Transverse colon (tissue), 4 donors: ENCODE measurements at regions not wholly inside any gene's neighbourhood (a gene's known extent, or its start where the extent isn't known, plus 50 kb on each side); places are given as distances from the start of the nearest gene placed in this dataset.

Experiments
- DNase-seq: peaks from one replicate; pipeline ENCODE4 v3.0.0-alpha.2; 2019
- H3K27ac ChIP-seq, 4 donors: fragments of 200-600 bp; sonication (generic); 2 replicates each; pipeline ENCODE4 v1.5.1; 2016 to 2018; ENCODE audit warnings: inconsistent platforms in 4 of 4
- H3K27me3 ChIP-seq: fragments of 200-600 bp; sonication (generic); 2 replicates; pipeline ENCODE4 v1.5.1; 2017; ENCODE audit warnings: inconsistent platforms
- H3K36me3 ChIP-seq, 4 donors: fragments of 200-600 bp; sonication (generic); 2 replicates each; pipeline ENCODE4 v1.5.1; 2017 to 2019; ENCODE audit warnings: inconsistent platforms in 4 of 4
- H3K4me1 ChIP-seq, 4 donors: fragments of 200-600 bp; sonication (generic); 2 replicates each; pipeline ENCODE4 v1.5.1; 2017 to 2020; ENCODE audit warnings: inconsistent platforms in 4 of 4
- H3K4me3 ChIP-seq, 4 donors: fragments of 200-600 bp; sonication (generic); 1 replicate in 1 of 4; 2 replicates in 3 of 4; pipeline versions ENCODE4 v1.5.1 to v1.6.1; 2017 to 2019; ENCODE audit warnings: inconsistent platforms in 4 of 4
- H3K9me3 ChIP-seq, 2 donors: fragments of 200-600 bp; sonication (generic); 2 replicates each; pipeline ENCODE4 v1.5.1; 2017 to 2019; ENCODE audit warnings: inconsistent platforms in 2 of 2
- CTCF ChIP-seq, 5 experiments: fragments of 200-600 bp in 3 of 5; fragments of 450-650 bp in 2 of 5; sonication (generic) in 3 of 5; IDR thresholded peaks; 1 replicate in 2 of 5; 2 replicates in 3 of 5; pipeline ENCODE4 v1.5.1; 2016 to 2017; ENCODE audit warnings: antibody characterized with exemption in 5 of 5, inconsistent platforms in 3 of 5, mild to moderate bottlenecking in 2 of 5, moderate library complexity in 1 of 5
- EP300 ChIP-seq: sonication (generic); formaldehyde crosslinking; IDR thresholded peaks from one replicate; pipeline ENCODE4 v1.6.1; 2017; ENCODE audit warnings: antibody characterized with exemption, low read depth
- POLR2A ChIP-seq: fragments of 450-650 bp; IDR thresholded peaks from one replicate; pipeline ENCODE4 v1.6.1; 2016; ENCODE audit warnings: antibody characterized with exemption, mild to moderate bottlenecking, moderate library complexity
- POLR2AphosphoS5 ChIP-seq, 3 donors: sonication (generic); formaldehyde crosslinking; IDR thresholded peaks; one replicate each; pipeline ENCODE4 v1.6.1; 2016; ENCODE audit warnings: antibody characterized with exemption in 3 of 3
- WGBS, 2 donors: methylation state at CpG; one replicate each; pipeline ENCODE4 v1.1.5; 2018; ENCODE audit warnings: low coverage in 1 of 2; 5-methylcytosine and 5-hydroxymethylcytosine counted together
- in situ Hi-C, 4 donors: fragments of 200-750 bp; cut with MboI; loops; one replicate each; pipeline versions ENCODE4 v1.15.0 to v1.15.1; 2017; ENCODE audit warnings: low sequenced_read_pairs in 3 of 4, low pct_ligation_motif_present in 1 of 4, low pct_unique_long_range_greater_than_20kb in 1 of 4
- intact Hi-C: fragments of 100-400 bp; cut with DNase I; formaldehyde crosslinking; loops from one replicate; pipeline ENCODE4 v1.15.1; 2023; ENCODE audit warnings: low total_unique reads

GRCh38 chr7:22060197-22060596 is 114.5 kb upstream of the CDCA7L start:
- 70 to 80% methylated on average over 1 of the region's 1 CpG for WGBS, 2 donors
- in situ Hi-C loops (no loop called here), intact Hi-C loops (no loop called here)
- Histone ChIP-seq H3K27me3 (no peaks in the 10 kb centered on the region), H3K9me3 (no peaks in the 10 kb centered on the region), H3K36me3 (no peaks in the 10 kb centered on the region), H3K27ac (no peak overlapping the region), H3K4me3 (no peak overlapping the region), H3K4me1 (no peaks in the 10 kb centered on the region)
- DNase-seq, result no peak
- TF ChIP-seq EP300 (no peak), POLR2AphosphoS5 (IDR thresholded peaks at IDR 0.05) (no peak), POLR2A (no peak), CTCF (IDR thresholded peaks at IDR 0.05) (no peak)

GRCh38 chr7:22055226-22055625 is 109.5 kb upstream of the CDCA7L start:
- in situ Hi-C loops, result no loop called here
- WGBS, 2 donors, result 57 to 78% methylated on average over 3 to 6 of the region's 6 CpGs
- no peaks in the 10 kb centered on the region for H3K27me3 ChIP-seq

GRCh38 chr7:22052674-22053365 is 107.1 kb upstream of the CDCA7L start:
- H3K4me1 ChIP-seq, result no peaks in the 10 kb centered on the region
- in situ Hi-C loops, result no loop called here
- H3K9me3 ChIP-seq, result no peaks in the 10 kb centered on the region
- H3K4me3 ChIP-seq, result no peak overlapping the region
- no peaks in the 10 kb centered on the region for H3K27me3 ChIP-seq
- no peak for TF ChIP-seq EP300
- TF ChIP-seq POLR2AphosphoS5 (IDR thresholded peaks at IDR 0.05), result no peak
- no peak for TF ChIP-seq POLR2A
- 68 to 71% methylated on average over 8 to 9 of the region's 9 CpGs for WGBS, 2 donors
- intact Hi-C loops, result no loop called here
- DNase-seq, result no peak
- no peaks in the 10 kb centered on the region for H3K36me3 ChIP-seq
- H3K27ac ChIP-seq, result no peak overlapping the region

More at GRCh38 chr7:22055226-22055625, 109.5 kb upstream of the CDCA7L start:
- Histone ChIP-seq H3K4me3 (no peak overlapping the region), H3K4me1 (no peaks in the 10 kb centered on the region), H3K36me3 (no peaks in the 10 kb centered on the region), H3K9me3 (no peaks in the 10 kb centered on the region), H3K27ac (no peak overlapping the region)
- no peak for DNase-seq
- TF ChIP-seq POLR2AphosphoS5 (IDR thresholded peaks at IDR 0.05), result no peak
- no peak for TF ChIP-seq CTCF (IDR thresholded peaks at IDR 0.05)
- no peak for TF ChIP-seq EP300
- no peak for TF ChIP-seq POLR2A
- intact Hi-C loops, result loop anchor here (5.0 kb wide), 1 partner anchor 1377 kb away; no protein-coding TSS in a partner anchor

GRCh38 chr7:22051886-22052673 is 106.4 kb upstream of the CDCA7L start:
- in situ Hi-C loops, result no loop called here
- Histone ChIP-seq H3K4me3 (no peak overlapping the region), H3K36me3 (no peaks in the 10 kb centered on the region), H3K27me3 (no peaks in the 10 kb centered on the region), H3K27ac (no peak overlapping the region), H3K9me3 (no peaks in the 10 kb centered on the region), H3K4me1 (no peaks in the 10 kb centered on the region)
- intact Hi-C loops, result no loop called here
- WGBS, 2 donors, result 49 to 61% methylated on average over 7 to 14 of the region's 14 CpGs
- no peak for TF ChIP-seq POLR2A
- no peak for TF ChIP-seq EP300
- TF ChIP-seq CTCF (IDR thresholded peaks at IDR 0.05), result no peak
- no peak for TF ChIP-seq POLR2AphosphoS5 (IDR thresholded peaks at IDR 0.05)
- DNase-seq, result no peak
